ENCODE measurements at regions not wholly inside any gene's neighbourhood (a gene's known extent, or its start where the extent isn't known, plus 50 kb on each side); places are given as distances from the start of the nearest gene placed in this dataset.
"Not testable (repeated sequence)": the region's sequence is repeated elsewhere in the genome, so short reads cannot be mapped to it uniquely, and the experiment has no call there.

GRCh38 chr4:159410076-159410777 lies 307.3 kb downstream of the RAPGEF2 start:
- Mint-ChIP-seq H3K4me3 (ENCODE audit: low read depth) (no peak overlapping the region), H3K27ac (no peak overlapping the region), H3K4me1 (ENCODE audit: low read depth) (no peaks in the 10 kb centered on the region), H3K9me3 (no peaks in the 10 kb centered on the region), H3K27me3 (ENCODE audit: low read depth) (no peaks in the 10 kb centered on the region), H3K36me3 (ENCODE audit: low read depth) (no peaks in the 10 kb centered on the region)
- intact Hi-C loops (cut with micrococcal nuclease) = no loop called here
- no peak for DNase-seq (ENCODE audit: low spot score)

- H3K4me1 Mint-ChIP-seq (ENCODE audit: low read depth) = no peaks in the 10 kb centered on the region
- H3K4me3 Mint-ChIP-seq (ENCODE audit: low read depth) = no peak overlapping the region
- H3K9me3 Mint-ChIP-seq = no peaks in the 10 kb centered on the region
- no peak for DNase-seq (ENCODE audit: low spot score)
- H3K27ac Mint-ChIP-seq = no peak overlapping the region
- intact Hi-C loops (cut with micrococcal nuclease) = no loop called here
- no peaks in the 10 kb centered on the region for H3K36me3 Mint-ChIP-seq (ENCODE audit: low read depth)
- no peaks in the 10 kb centered on the region for H3K27me3 Mint-ChIP-seq (ENCODE audit: low read depth)
Observed at GRCh38 chr4:159410891-159411290, 308.0 kb downstream of the RAPGEF2 start.

- H3K27me3 Mint-ChIP-seq (ENCODE audit: low read depth) = no peaks in the 10 kb centered on the region
- no peaks in the 10 kb centered on the region for H3K4me1 Mint-ChIP-seq (ENCODE audit: low read depth)
- no peak overlapping the region for H3K27ac Mint-ChIP-seq
- intact Hi-C loops (cut with micrococcal nuclease) = no loop called here
- no peak overlapping the region for H3K4me3 Mint-ChIP-seq (ENCODE audit: low read depth)
- H3K36me3 Mint-ChIP-seq (ENCODE audit: low read depth) = no peaks in the 10 kb centered on the region
- H3K9me3 Mint-ChIP-seq = no peaks in the 10 kb centered on the region
- no peak for DNase-seq (ENCODE audit: low spot score)
Observed at GRCh38 chr4:159413306-159413943, 310.5 kb downstream of the RAPGEF2 start.

- H3K4me1 Mint-ChIP-seq (ENCODE audit: low read depth) = no peaks in the 10 kb centered on the region
- H3K4me3 Mint-ChIP-seq (ENCODE audit: low read depth) = no peak overlapping the region
- H3K27me3 Mint-ChIP-seq (ENCODE audit: low read depth) = no peaks in the 10 kb centered on the region
- no peak for DNase-seq (ENCODE audit: low spot score)
- H3K27ac Mint-ChIP-seq = no peak overlapping the region
- intact Hi-C loops (cut with micrococcal nuclease) = no loop called here
- no peaks in the 10 kb centered on the region for H3K9me3 Mint-ChIP-seq
- no peaks in the 10 kb centered on the region for H3K36me3 Mint-ChIP-seq (ENCODE audit: low read depth)
Observed at GRCh38 chr4:159414305-159414704, 311.4 kb downstream of the RAPGEF2 start.

- Mint-ChIP-seq H3K4me3 (ENCODE audit: low read depth) (no peak overlapping the region), H3K27ac (no peak overlapping the region)
Observed at GRCh38 chr4:159416073-159416472, 313.2 kb downstream of the RAPGEF2 start.

GRCh38 chr4:159416996-159417395 lies 314.1 kb downstream of the RAPGEF2 start:
- Mint-ChIP-seq H3K4me3 (ENCODE audit: low read depth) (no peak overlapping the region), H3K27me3 (ENCODE audit: low read depth) (no peaks in the 10 kb centered on the region)
- intact Hi-C loops (cut with micrococcal nuclease) = no loop called here

More at GRCh38 chr4:159416073-159416472, 313.2 kb downstream of the RAPGEF2 start:
- DNase-seq (ENCODE audit: low spot score) = no peak
- Mint-ChIP-seq H3K9me3 (no peaks in the 10 kb centered on the region), H3K27me3 (ENCODE audit: low read depth) (no peaks in the 10 kb centered on the region), H3K4me1 (ENCODE audit: low read depth) (no peaks in the 10 kb centered on the region), H3K36me3 (ENCODE audit: low read depth) (no peaks in the 10 kb centered on the region)
- intact Hi-C loops (cut with micrococcal nuclease) = no loop called here

GRCh38 chr4:159420162-159421057 lies 317.5 kb downstream of the RAPGEF2 start:
- Mint-ChIP-seq H3K27ac (no peak overlapping the region), H3K4me1 (ENCODE audit: low read depth) (no peaks in the 10 kb centered on the region), H3K27me3 (ENCODE audit: low read depth) (no peaks in the 10 kb centered on the region), H3K4me3 (ENCODE audit: low read depth) (no peak overlapping the region), H3K36me3 (ENCODE audit: low read depth) (no peaks in the 10 kb centered on the region), H3K9me3 (no peaks in the 10 kb centered on the region)
- DNase-seq (ENCODE audit: low spot score) = no peak
- intact Hi-C loops (cut with micrococcal nuclease) = no loop called here

More at GRCh38 chr4:159416996-159417395, 314.1 kb downstream of the RAPGEF2 start:
- Mint-ChIP-seq H3K9me3 (no peaks in the 10 kb centered on the region), H3K4me1 (ENCODE audit: low read depth) (no peaks in the 10 kb centered on the region), H3K27ac (no peak overlapping the region), H3K36me3 (ENCODE audit: low read depth) (no peaks in the 10 kb centered on the region)
- DNase-seq (ENCODE audit: low spot score) = no peak

- H3K4me1 Mint-ChIP-seq (ENCODE audit: low read depth); H3K27ac Mint-ChIP-seq; H3K4me3 Mint-ChIP-seq (ENCODE audit: low read depth); H3K9me3 Mint-ChIP-seq; H3K36me3 Mint-ChIP-seq (ENCODE audit: low read depth); intact Hi-C loops (cut with micrococcal nuclease); H3K27me3 Mint-ChIP-seq (ENCODE audit: low read depth); DNase-seq (ENCODE audit: low spot score): not testable (repeated sequence)
Observed at GRCh38 chr4:159421058-159421419, 318.2 kb downstream of the RAPGEF2 start.

GRCh38 chr4:159422019-159422418 lies 319.1 kb downstream of the RAPGEF2 start:
- H3K4me3 Mint-ChIP-seq (ENCODE audit: low read depth) = no peak overlapping the region
- H3K9me3 Mint-ChIP-seq = no peaks in the 10 kb centered on the region

GRCh38 chr4:159422626-159423025 lies 319.7 kb downstream of the RAPGEF2 start:
- no peaks in the 10 kb centered on the region for H3K36me3 Mint-ChIP-seq (ENCODE audit: low read depth)
- no peak overlapping the region for H3K27ac Mint-ChIP-seq
- H3K27me3 Mint-ChIP-seq (ENCODE audit: low read depth) = no peaks in the 10 kb centered on the region
- intact Hi-C loops (cut with micrococcal nuclease) = no loop called here
- H3K4me1 Mint-ChIP-seq (ENCODE audit: low read depth) = no peaks in the 10 kb centered on the region
- no peaks in the 10 kb centered on the region for H3K9me3 Mint-ChIP-seq
- H3K4me3 Mint-ChIP-seq (ENCODE audit: low read depth) = no peak overlapping the region
- DNase-seq (ENCODE audit: low spot score) = no peak

More at GRCh38 chr4:159422019-159422418, 319.1 kb downstream of the RAPGEF2 start:
- no peak for DNase-seq (ENCODE audit: low spot score)
- H3K27ac Mint-ChIP-seq = no peak overlapping the region
- H3K4me1 Mint-ChIP-seq (ENCODE audit: low read depth) = no peaks in the 10 kb centered on the region
- no peaks in the 10 kb centered on the region for H3K27me3 Mint-ChIP-seq (ENCODE audit: low read depth)
- intact Hi-C loops (cut with micrococcal nuclease) = no loop called here
- H3K36me3 Mint-ChIP-seq (ENCODE audit: low read depth) = no peaks in the 10 kb centered on the region

GRCh38 chr4:159425737-159426305 lies 322.9 kb downstream of the RAPGEF2 start:
- H3K27me3 Mint-ChIP-seq (ENCODE audit: low read depth) = peaks cover 2% of the 10 kb centered on the region

GRCh38 chr4:159428293-159428692 lies 325.4 kb downstream of the RAPGEF2 start:
- H3K27ac Mint-ChIP-seq = no peak overlapping the region
- H3K36me3 Mint-ChIP-seq (ENCODE audit: low read depth) = no peaks in the 10 kb centered on the region
- H3K4me1 Mint-ChIP-seq (ENCODE audit: low read depth) = peaks cover 3% of the 10 kb centered on the region
- H3K4me3 Mint-ChIP-seq (ENCODE audit: low read depth) = no peak overlapping the region
- no peak for DNase-seq (ENCODE audit: low spot score)
- intact Hi-C loops (cut with micrococcal nuclease) = no loop called here
- H3K9me3 Mint-ChIP-seq = no peaks in the 10 kb centered on the region
- H3K27me3 Mint-ChIP-seq (ENCODE audit: low read depth) = peaks cover 2% of the 10 kb centered on the region

More at GRCh38 chr4:159425737-159426305, 322.9 kb downstream of the RAPGEF2 start:
- H3K9me3 Mint-ChIP-seq = no peaks in the 10 kb centered on the region
- peaks cover 3% of the 10 kb centered on the region for H3K4me1 Mint-ChIP-seq (ENCODE audit: low read depth)
- H3K4me3 Mint-ChIP-seq (ENCODE audit: low read depth) = no peak overlapping the region
- no peak for DNase-seq (ENCODE audit: low spot score)
- H3K36me3 Mint-ChIP-seq (ENCODE audit: low read depth) = no peaks in the 10 kb centered on the region
- intact Hi-C loops (cut with micrococcal nuclease) = no loop called here
- H3K27ac Mint-ChIP-seq = no peak overlapping the region

All from activated T-helper 2 cell treated with anti-CD3 and anti-CD28 coated beads, Interferon-gamma antibody, Interleukin-2, Interleukin-4, amounts not matched to agents 10 μg/mL and 5 μg/mL and 100 μg/mL, durations not matched to agents 14 hours and 24 hours and 36 hours (primary cell).